K562 (cell line): ENCODE measurements at regions not wholly inside any gene's neighbourhood (a gene's known extent, or its start where the extent isn't known, plus 50 kb on each side); places are given as distances from the start of the nearest gene placed in this dataset.

Source experiments
- ATAC-seq: fragments of 200-7000 bp; cut with Tn5 transposase; 3 replicates; pipeline ENCODE4 v1.9.1; 2020; ENCODE audit warnings: moderate library complexity
- BruUV-seq: library from RNA; stranded (reverse); fragments of 400-500 nt; replicated peaks from 2 replicates; lab custom pipeline; 2021; lab: Mats Ljungman, UMichigan
- CTCF ChIA-PET: fragments of 300-600 bp; formaldehyde crosslinking; extraction: SDS; loops from one replicate; lab custom pipeline; 2021; ENCODE audit warnings: low intra/inter-chr PET ratio; lab: Yijun Ruan, JAX
- POLR2A ChIA-PET: fragments of 300-600, 350-650 bp; sonication (Branson Sonifier 250); formaldehyde crosslinking; extraction: SDS; loops from one replicate; lab custom pipeline; 2021; ENCODE audit warnings: antibody characterized with exemption, inconsistent platforms; lab: Yijun Ruan, JAX
- DNase-seq, 4 experiments: peaks; one replicate each; pipeline versions ENCODE4 v3.0.0 to v3.0.0-alpha.2; 2011 to 2018; ENCODE audit warnings: low spot score in 3 of 4, mixed read lengths in 3 of 4; ENCODE audit errors: extremely low read depth in 1 of 4
- FAIRE-seq: peaks from 2 replicates; lab custom pipeline; 2011; peaks lifted over from hg19 to GRCh38; lab: Jason Lieb, UNC
- H2AFZ ChIP-seq: 2 replicates; pipeline ENCODE4 v1.6.0; 2011; ENCODE audit warnings: low read depth, low read length, control low read depth, inconsistent platforms
- H3K27ac ChIP-seq: fragments of 200-600 bp; 3 replicates; pipeline ENCODE4 v1.8.0; 2011; ENCODE audit warnings: low read depth, mild to moderate bottlenecking, control low read depth, inconsistent platforms, low read length, moderate library complexity, mixed read lengths; ENCODE audit errors: extremely low read depth
- H3K27me3 ChIP-seq, 2 experiments: fragments of 300-600 bp in 1 of 2; 2 replicates in 1 of 2; 3 replicates in 1 of 2; pipeline versions ENCODE4 v1.6.0 to v1.8.0; 2011; ENCODE audit warnings: inconsistent platforms in 2 of 2, low read length in 2 of 2, mild to moderate bottlenecking in 1 of 2, mixed read lengths in 1 of 2, moderate library complexity in 1 of 2; ENCODE audit not compliant: control insufficient read depth in 2 of 2, insufficient read depth in 2 of 2
- H3K36me3 ChIP-seq: fragments of 300-600 bp; 3 replicates; pipeline ENCODE4 v1.8.0; 2011; ENCODE audit warnings: mild to moderate bottlenecking, low read length, inconsistent platforms; ENCODE audit not compliant: control insufficient read depth, insufficient read depth
- H3K4me1 ChIP-seq, 2 experiments: fragments of 200-600 bp in 1 of 2; replicated peaks in 1 of 2; 2 replicates in 1 of 2; 3 replicates in 1 of 2; pipeline versions ENCODE4 v1.5.1 to v1.8.0; 2011; ENCODE audit warnings: inconsistent platforms in 2 of 2, low read length in 2 of 2, mild to moderate bottlenecking in 1 of 2, mixed read lengths in 1 of 2, moderate library complexity in 1 of 2; ENCODE audit not compliant: control insufficient read depth in 2 of 2, insufficient read depth in 2 of 2
- H3K4me2 ChIP-seq: 2 replicates; pipeline ENCODE4 v1.6.1; 2011; ENCODE audit warnings: low read length, control low read depth, inconsistent platforms, mixed read lengths; ENCODE audit not compliant: insufficient read depth
- H3K4me3 ChIP-seq: fragments of 200-600 bp; sonication (generic), shearing (Covaris generic); 2 replicates; pipeline ENCODE4 v1.5.1; 2016; ENCODE audit warnings: control low read depth, inconsistent platforms
- H3K79me2 ChIP-seq: fragments of 200-600 bp; 3 replicates; pipeline ENCODE4 v1.8.0; 2011; ENCODE audit warnings: low read length, inconsistent platforms; ENCODE audit not compliant: control insufficient read depth, insufficient read depth
- H3K9ac ChIP-seq, 2 experiments: 2 replicates each; pipeline versions ENCODE4 v1.6.0 to v1.6.1; 2011; ENCODE audit warnings: low read depth in 2 of 2, low read length in 2 of 2, control low read depth in 1 of 2, inconsistent platforms in 1 of 2, mild to moderate bottlenecking in 1 of 2, mixed read lengths in 1 of 2; ENCODE audit not compliant: insufficient read depth in 1 of 2
- H3K9me1 ChIP-seq: one replicate; pipeline ENCODE4 v1.6.0; 2011; ENCODE audit warnings: inconsistent platforms, mild to moderate bottlenecking, low read length, moderate library complexity; ENCODE audit not compliant: control insufficient read depth, insufficient read depth
- H3K9me3 ChIP-seq: replicated peaks from 2 replicates; pipeline ENCODE4 v1.5.1; 2011; ENCODE audit warnings: low read depth, low read length, inconsistent platforms; ENCODE audit not compliant: control insufficient read depth, insufficient read depth
- H4K20me1 ChIP-seq: replicated peaks from 2 replicates; pipeline ENCODE4 v1.6.1; 2011; ENCODE audit warnings: low read length, inconsistent platforms, mixed read lengths; ENCODE audit not compliant: control insufficient read depth, insufficient read depth
- C11orf30 ChIP-seq: fragments of 450-650 bp; IDR thresholded peaks from 2 replicates; pipeline ENCODE4 v1.6.1; 2016; ENCODE audit warnings: low read depth, mild to moderate bottlenecking
- CREBBP ChIP-seq: IDR thresholded peaks from one replicate; pipeline ENCODE4 v1.6.1; 2012; ENCODE audit warnings: low read depth, mild to moderate bottlenecking, control low read depth, inconsistent platforms, low read length
- EP300 ChIP-seq: IDR thresholded peaks from 2 replicates; pipeline ENCODE4 v1.6.1; 2012; ENCODE audit warnings: low read length, improper control_type of control experiment
- FOXM1 ChIP-seq, 2 experiments: fragments of 450-650 bp in 1 of 2; sonication (generic) in 1 of 2; formaldehyde crosslinking in 1 of 2; IDR thresholded peaks; 2 replicates each; pipeline versions ENCODE4 v1.6.1 to v1.9.0; 2017 to 2022; ENCODE audit warnings: low read depth in 2 of 2, mild to moderate bottlenecking in 2 of 2, missing genetic modification reagents in 1 of 2, moderate library complexity in 1 of 2
- KDM5B ChIP-seq: fragments of 200-600 bp; sonication (generic); IDR thresholded peaks from 2 replicates; pipeline ENCODE4 v1.6.1; 2012; ENCODE audit warnings: low read depth, mild to moderate bottlenecking, moderate library complexity, low read length, control low read depth, inconsistent platforms; ENCODE audit not compliant: insufficient replicate concordance
- KLF6 ChIP-seq: fragments of 250-450 bp; sonication (Bioruptor Pico); IDR thresholded peaks from 2 replicates; pipeline ENCODE4 v1.4.0; 2020; ENCODE audit warnings: mild to moderate bottlenecking, moderate library complexity, borderline replicate concordance
- LARP7 ChIP-seq: fragments of 450-650 bp; IDR thresholded peaks from 2 replicates; pipeline ENCODE4 v1.6.1; 2016
- LEF1 ChIP-seq: fragments of 450-650 bp; IDR thresholded peaks from 2 replicates; pipeline ENCODE4 v1.6.1; 2016; ENCODE audit warnings: mild to moderate bottlenecking
- MYNN ChIP-seq, 2 experiments: sonication (generic); formaldehyde crosslinking in 1 of 2; IDR thresholded peaks; 2 replicates each; pipeline versions ENCODE4 v1.5.0 to v1.6.1; 2016 to 2020; ENCODE audit warnings: antibody characterized with exemption in 1 of 2, missing genetic modification reagents in 1 of 2
- NR3C1 ChIP-seq: sonication (generic); formaldehyde crosslinking; IDR thresholded peaks from 2 replicates; pipeline ENCODE4 v1.8.1; 2022; ENCODE audit warnings: missing genetic modification reagents
- RBFOX2 ChIP-seq: fragments of 200-400 bp; formaldehyde crosslinking; IDR thresholded peaks from 2 replicates; pipeline ENCODE4 v1.6.1; 2017; ENCODE audit warnings: low read depth, mild to moderate bottlenecking, low read length, moderate library complexity
- RCOR1 ChIP-seq, 2 experiments: IDR thresholded peaks; 2 replicates each; pipeline ENCODE4 v1.6.1; 2012; ENCODE audit warnings: low read depth in 2 of 2, low read length in 2 of 2, borderline replicate concordance in 1 of 2, improper control_type of control experiment in 1 of 2
- SMARCE1 ChIP-seq: fragments of 450-650 bp; IDR thresholded peaks from 2 replicates; pipeline ENCODE4 v1.7.1; 2016; ENCODE audit warnings: mild to moderate bottlenecking
- SRSF7 ChIP-seq: fragments of 200-400 bp; formaldehyde crosslinking; optimal IDR thresholded peaks from 2 replicates; pipeline ENCODE3; 2017; ENCODE audit warnings: mild to moderate bottlenecking, low read depth, low read length
- TCF3 ChIP-seq: sonication (generic); formaldehyde crosslinking; IDR thresholded peaks from 2 replicates; pipeline ENCODE4 v1.4.0; 2020; ENCODE audit warnings: mild to moderate bottlenecking, missing genetic modification reagents
- THRAP3 ChIP-seq: fragments of 450-650 bp; IDR thresholded peaks from 2 replicates; pipeline ENCODE4 v1.6.1; 2016; ENCODE audit warnings: mild to moderate bottlenecking, inconsistent platforms, borderline replicate concordance
- ZNF184 ChIP-seq: sonication (generic); formaldehyde crosslinking; IDR thresholded peaks from 2 replicates; pipeline ENCODE4 v1.5.0; 2020; ENCODE audit warnings: missing genetic modification reagents
- ZNF586 ChIP-seq: fragments of 450-650 bp; formaldehyde crosslinking; conservative IDR thresholded peaks from 2 replicates; pipeline ENCODE4 v1.4.0; 2020; ENCODE audit warnings: mild to moderate bottlenecking, moderate library complexity
- WGBS: fragments of 100-300 bp; shearing (Covaris generic); methylation state at CpG from one replicate; pipeline ENCODE4 v1.1.6; 2016; ENCODE audit warnings: low coverage, mixed read lengths; ENCODE audit not compliant: insufficient coverage; ENCODE audit errors: missing lambda C conversion rate; 5-methylcytosine and 5-hydroxymethylcytosine counted together
- in situ Hi-C: fragments of 300-500 bp; cut with MboI; formaldehyde crosslinking; loops from 4 replicates; pipeline ENCODE4 v1.15.0; 2018; ENCODE audit warnings: inconsistent platforms, mixed read lengths
- intact Hi-C: fragments of 100-400 bp; cut with micrococcal nuclease; formaldehyde crosslinking; loops from 2 replicates; pipeline ENCODE4 v1.14.2; 2022
- TF ChIP-seq, protein P1 (sequence below): sonication (generic); formaldehyde crosslinking; IDR thresholded peaks from 2 replicates; pipeline ENCODE4 v1.8.0; 2022; ENCODE audit warnings: mild to moderate bottlenecking, missing genetic modification reagents
- TF ChIP-seq, protein P2 (sequence below), 2 experiments: fragments of 150-350 bp in 1 of 2; IDR thresholded peaks; 2 replicates each; pipeline ENCODE4 v1.6.1; 2012 to 2016; ENCODE audit warnings: low read depth in 2 of 2, low read length in 2 of 2, mild to moderate bottlenecking in 1 of 2, moderate library complexity in 1 of 2

GRCh38 chr1:113276507-113276906, 113.8 kb upstream of the MAGI3 start:
- intact Hi-C loops (no loop called here), in situ Hi-C loops (no loop called here)
- peak in 2 of 4 experiments; percentile 44 to 78 for DNase-seq
- Histone ChIP-seq H3K27ac (no peak overlapping the region), H3K4me3 (no peak overlapping the region), H3K9ac (no peak overlapping the region), H4K20me1 (no peaks in the 10 kb centered on the region), H3K9me1 (no peaks in the 10 kb centered on the region), H3K9me3 (no peaks in the 10 kb centered on the region), H3K36me3 (no peaks in the 10 kb centered on the region), H3K79me2 (no peaks in the 10 kb centered on the region), H3K4me1 (peaks cover 4 to 11% of the 10 kb centered on the region in 2 experiments; a peak in 4 of 5 replicates), H2AFZ (peak overlapping the region; percentile 14; the same call in 1 of the 2 replicates), H3K4me2 (no peak overlapping the region), H3K27me3 (no peaks in the 10 kb centered on the region)
- CTCF ChIA-PET, result no interaction called here
- BruUV-seq, result no TSS peak
- peak; percentile 60 for ATAC-seq
- POLR2A ChIA-PET, result interaction anchor here (0.6 to 1.5 kb wide), 5 partner anchors 11 to 1258 kb away, joined by 3 to 5 read pairs (median 3); no protein-coding TSS in a partner anchor
- WGBS, result 0% methylated on average over 4 of the region's 4 CpGs
- FAIRE-seq, result peak; percentile 84
- no peak for TF ChIP-seq ZNF586 (CRISPR knock-in tag)
- no peak for TF ChIP-seq KLF6 (CRISPR knock-in tag)
- no peak for TF ChIP-seq KDM5B
- no peak for TF ChIP-seq NR3C1
- no peak for TF ChIP-seq MYNN (IDR thresholded peaks at IDR 0.05)
- no peak for TF ChIP-seq MYNN (CRISPR knock-in tag; IDR thresholded peaks at IDR 0.05)
- peak in 1 of 2 experiments; percentile 62; a peak in 2 of 4 replicates for TF ChIP-seq RCOR1 (IDR thresholded peaks at IDR 0.05; ENCODE audit: borderline replicate concordance in 1 of 2, low read depth in 2 of 2, low read length in 2 of 2)
- TF ChIP-seq ZNF184 (CRISPR knock-in tag), result no peak
- TF ChIP-seq LEF1, result peak; percentile 73
- 0 out of 2 replicates have a peak, but pooled peaks have one; percentile 42 for TF ChIP-seq EP300
- no peak for TF ChIP-seq THRAP3
- no peak for TF ChIP-seq RBFOX2
- TF ChIP-seq, protein P1, sequence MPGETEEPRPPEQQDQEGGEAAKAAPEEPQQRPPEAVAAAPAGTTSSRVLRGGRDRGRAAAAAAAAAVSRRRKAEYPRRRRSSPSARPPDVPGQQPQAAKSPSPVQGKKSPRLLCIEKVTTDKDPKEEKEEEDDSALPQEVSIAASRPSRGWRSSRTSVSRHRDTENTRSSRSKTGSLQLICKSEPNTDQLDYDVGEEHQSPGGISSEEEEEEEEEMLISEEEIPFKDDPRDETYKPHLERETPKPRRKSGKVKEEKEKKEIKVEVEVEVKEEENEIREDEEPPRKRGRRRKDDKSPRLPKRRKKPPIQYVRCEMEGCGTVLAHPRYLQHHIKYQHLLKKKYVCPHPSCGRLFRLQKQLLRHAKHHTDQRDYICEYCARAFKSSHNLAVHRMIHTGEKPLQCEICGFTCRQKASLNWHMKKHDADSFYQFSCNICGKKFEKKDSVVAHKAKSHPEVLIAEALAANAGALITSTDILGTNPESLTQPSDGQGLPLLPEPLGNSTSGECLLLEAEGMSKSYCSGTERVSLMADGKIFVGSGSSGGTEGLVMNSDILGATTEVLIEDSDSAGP, result no peak
- TF ChIP-seq SRSF7, result no peak
- TF ChIP-seq C11orf30, result 0 out of 2 replicates have a peak, but pooled peaks have one; percentile 38
- peak; percentile 63 for TF ChIP-seq TCF3 (CRISPR knock-in tag)
- no peak for TF ChIP-seq CREBBP
- TF ChIP-seq LARP7, result no peak
- TF ChIP-seq SMARCE1, result peak; percentile 20; the same call in 1 of the 2 replicates
- TF ChIP-seq, protein P2, sequence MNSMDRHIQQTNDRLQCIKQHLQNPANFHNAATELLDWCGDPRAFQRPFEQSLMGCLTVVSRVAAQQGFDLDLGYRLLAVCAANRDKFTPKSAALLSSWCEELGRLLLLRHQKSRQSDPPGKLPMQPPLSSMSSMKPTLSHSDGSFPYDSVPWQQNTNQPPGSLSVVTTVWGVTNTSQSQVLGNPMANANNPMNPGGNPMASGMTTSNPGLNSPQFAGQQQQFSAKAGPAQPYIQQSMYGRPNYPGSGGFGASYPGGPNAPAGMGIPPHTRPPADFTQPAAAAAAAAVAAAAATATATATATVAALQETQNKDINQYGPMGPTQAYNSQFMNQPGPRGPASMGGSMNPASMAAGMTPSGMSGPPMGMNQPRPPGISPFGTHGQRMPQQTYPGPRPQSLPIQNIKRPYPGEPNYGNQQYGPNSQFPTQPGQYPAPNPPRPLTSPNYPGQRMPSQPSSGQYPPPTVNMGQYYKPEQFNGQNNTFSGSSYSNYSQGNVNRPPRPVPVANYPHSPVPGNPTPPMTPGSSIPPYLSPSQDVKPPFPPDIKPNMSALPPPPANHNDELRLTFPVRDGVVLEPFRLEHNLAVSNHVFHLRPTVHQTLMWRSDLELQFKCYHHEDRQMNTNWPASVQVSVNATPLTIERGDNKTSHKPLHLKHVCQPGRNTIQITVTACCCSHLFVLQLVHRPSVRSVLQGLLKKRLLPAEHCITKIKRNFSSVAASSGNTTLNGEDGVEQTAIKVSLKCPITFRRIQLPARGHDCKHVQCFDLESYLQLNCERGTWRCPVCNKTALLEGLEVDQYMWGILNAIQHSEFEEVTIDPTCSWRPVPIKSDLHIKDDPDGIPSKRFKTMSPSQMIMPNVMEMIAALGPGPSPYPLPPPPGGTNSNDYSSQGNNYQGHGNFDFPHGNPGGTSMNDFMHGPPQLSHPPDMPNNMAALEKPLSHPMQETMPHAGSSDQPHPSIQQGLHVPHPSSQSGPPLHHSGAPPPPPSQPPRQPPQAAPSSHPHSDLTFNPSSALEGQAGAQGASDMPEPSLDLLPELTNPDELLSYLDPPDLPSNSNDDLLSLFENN (IDR thresholded peaks at IDR 0.05; ENCODE audit: low read depth in 2 of 2, low read length in 2 of 2), result no peak
- TF ChIP-seq FOXM1 (IDR thresholded peaks at IDR 0.05; ENCODE audit: low read depth), result peak; percentile 64; the same call in 1 of the 2 replicates
- no peak for TF ChIP-seq FOXM1 (CRISPR knock-in tag; IDR thresholded peaks at IDR 0.05; ENCODE audit: low read depth)
